C1 segment of cervical spinal cord (tissue), 14 donors: ENCODE measurements at regions not wholly inside any gene's neighbourhood (a gene's known extent, or its start where the extent isn't known, plus 50 kb on each side); places are given as distances from the start of the nearest gene placed in this dataset.

Experiments
- DNase-seq, 14 donors: peaks; one replicate each; lab custom pipeline; 2025; lab: John Stamatoyannopoulos, UW

DNA sequence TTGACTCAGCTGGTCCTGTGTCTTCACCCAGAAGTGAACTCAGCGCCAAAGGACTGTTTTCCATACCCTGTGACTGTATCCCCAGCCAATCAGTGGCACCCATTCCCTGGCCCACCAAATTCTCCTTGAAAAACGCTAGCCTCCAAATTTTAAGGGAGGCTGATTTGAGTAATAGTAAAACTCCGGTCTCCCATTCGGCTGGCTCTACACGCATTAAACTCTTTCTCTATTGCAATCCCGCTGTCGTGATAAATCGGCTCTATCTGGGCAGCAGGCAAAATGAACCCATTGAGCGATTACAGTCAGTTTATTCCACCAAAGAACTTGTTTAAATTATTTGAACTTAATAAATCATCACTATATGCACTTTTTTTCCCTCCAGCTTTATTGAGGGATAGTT is 55.9 kb upstream of the PPP1R26 start:
- DNase-seq = no peak
